ENCODE measurements at regions not wholly inside any gene's neighbourhood (a gene's known extent, or its start where the extent isn't known, plus 50 kb on each side); places are given as distances from the start of the nearest gene placed in this dataset.
"Not testable (repeated sequence)": the region's sequence is repeated elsewhere in the genome, so short reads cannot be mapped to it uniquely, and the experiment has no call there.

DNA sequence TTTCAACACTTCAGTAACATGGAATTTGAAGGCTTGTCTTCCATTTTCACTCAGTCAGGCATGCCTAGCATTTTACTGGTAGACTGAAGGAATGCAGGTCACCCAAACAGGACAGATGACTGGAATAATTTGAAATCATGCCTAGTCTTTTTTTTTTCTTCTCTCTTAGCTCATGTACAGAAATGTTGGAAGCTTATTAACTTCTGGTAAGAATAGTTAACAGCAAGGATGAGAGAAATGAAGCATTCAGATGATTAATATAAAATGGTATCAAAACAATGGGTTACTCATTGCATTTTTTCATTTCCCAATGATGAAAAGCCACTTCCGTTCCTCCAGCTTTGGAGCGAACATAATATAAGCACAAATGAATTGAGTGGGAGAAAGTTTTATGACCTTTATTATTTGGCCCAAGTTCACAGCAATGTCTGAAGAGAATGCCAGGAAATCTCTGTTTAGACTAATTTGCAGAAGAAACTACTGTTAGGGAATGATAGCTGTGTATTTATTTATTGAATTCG is 431.6 kb upstream of the RASGRP1 start:
- intact Hi-C loops (cut with DNase I), result no loop called here
- no peak overlapping the region for H3K27ac ChIP-seq

DNA sequence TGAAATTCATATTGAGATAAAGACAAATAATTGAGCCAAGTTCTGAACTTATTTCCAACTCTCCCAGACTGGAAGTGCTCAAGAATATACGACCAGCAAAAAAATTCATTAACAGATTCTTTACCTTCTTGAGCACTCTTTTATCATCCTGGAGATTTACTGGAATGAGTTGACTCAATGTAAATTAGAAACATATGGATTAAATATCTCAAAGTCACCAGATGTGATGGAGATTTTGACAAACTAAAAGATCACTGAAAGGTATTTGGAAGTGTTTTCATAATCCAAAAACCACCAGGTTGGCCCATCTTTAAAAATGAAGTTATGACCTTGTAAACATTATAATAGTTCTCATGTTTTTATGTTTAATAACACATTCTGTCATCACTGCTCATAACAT is 433.2 kb upstream of the RASGRP1 start:
- no peak for TF ChIP-seq POLR2AphosphoS5 (IDR thresholded peaks at IDR 0.05; ENCODE audit: insufficient read depth in 1 of 2, low read depth in 1 of 2)
- TF ChIP-seq CTCF (IDR thresholded peaks at IDR 0.05), result no peak
- TF ChIP-seq POLR2A (IDR thresholded peaks at IDR 0.05), result no peak
- no peaks in the 10 kb centered on the region for H3K9me3 ChIP-seq
- intact Hi-C loops (cut with DNase I), result no loop called here

More for the DNA sequence above, 431.6 kb upstream of the RASGRP1 start:
- H3K36me3 ChIP-seq, result no peaks in the 10 kb centered on the region
- no peak for DNase-seq (ENCODE audit: extremely low spot score in 2 of 2)
- no peak for TF ChIP-seq POLR2A (IDR thresholded peaks at IDR 0.05)
- no peak for TF ChIP-seq POLR2AphosphoS5 (IDR thresholded peaks at IDR 0.05; ENCODE audit: insufficient read depth in 1 of 2, low read depth in 1 of 2)
- no peak for TF ChIP-seq CTCF (IDR thresholded peaks at IDR 0.05)
- no peaks in the 10 kb centered on the region for H3K4me1 ChIP-seq
- H3K9me3 ChIP-seq, result no peaks in the 10 kb centered on the region
- H3K4me3 ChIP-seq, result no peak overlapping the region
- H3K27me3 ChIP-seq, result no peaks in the 10 kb centered on the region

GRCh38 chr15:39000008-39000734 is 435.6 kb upstream of the RASGRP1 start:
- H3K4me3 ChIP-seq, result no peak overlapping the region
- DNase-seq (ENCODE audit: extremely low spot score in 2 of 2), result no peak
- H3K9me3 ChIP-seq, result no peaks in the 10 kb centered on the region
- intact Hi-C loops (cut with DNase I), result no loop called here
- TF ChIP-seq POLR2A (IDR thresholded peaks at IDR 0.05), result no peak
- TF ChIP-seq POLR2AphosphoS5 (IDR thresholded peaks at IDR 0.05; ENCODE audit: insufficient read depth in 1 of 2, low read depth in 1 of 2), result no peak
- TF ChIP-seq CTCF (IDR thresholded peaks at IDR 0.05), result no peak
- no peaks in the 10 kb centered on the region for H3K4me1 ChIP-seq
- H3K36me3 ChIP-seq, result no peaks in the 10 kb centered on the region
- no peaks in the 10 kb centered on the region for H3K27me3 ChIP-seq
- H3K27ac ChIP-seq, result no peak overlapping the region

More for the DNA sequence above, 433.2 kb upstream of the RASGRP1 start:
- H3K36me3 ChIP-seq, result no peaks in the 10 kb centered on the region
- no peaks in the 10 kb centered on the region for H3K4me1 ChIP-seq
- no peak overlapping the region for H3K27ac ChIP-seq
- DNase-seq (ENCODE audit: extremely low spot score in 2 of 2), result no peak
- H3K27me3 ChIP-seq, result no peaks in the 10 kb centered on the region
- no peak overlapping the region for H3K4me3 ChIP-seq

- Histone ChIP-seq H3K9me3 (peaks cover 8% of the 10 kb centered on the region), H3K4me3 (no peak overlapping the region), H3K4me1 (no peaks in the 10 kb centered on the region), H3K27ac (no peak overlapping the region), H3K36me3 (no peaks in the 10 kb centered on the region), H3K27me3 (no peaks in the 10 kb centered on the region)
- no peak for DNase-seq (ENCODE audit: extremely low spot score in 2 of 2)
- no peak for TF ChIP-seq CTCF (IDR thresholded peaks at IDR 0.05)
- no peak for TF ChIP-seq POLR2AphosphoS5 (IDR thresholded peaks at IDR 0.05; ENCODE audit: insufficient read depth in 1 of 2, low read depth in 1 of 2)
- TF ChIP-seq POLR2A (IDR thresholded peaks at IDR 0.05), result no peak
- intact Hi-C loops (cut with DNase I), result no loop called here
Observed at GRCh38 chr15:39009740-39010139, 445.1 kb upstream of the RASGRP1 start.

- H3K9me3 ChIP-seq; H3K36me3 ChIP-seq; H3K4me3 ChIP-seq; intact Hi-C loops (cut with DNase I); DNase-seq (ENCODE audit: extremely low spot score in 2 of 2); H3K4me1 ChIP-seq; H3K27ac ChIP-seq; H3K27me3 ChIP-seq: not testable (repeated sequence)
Observed at GRCh38 chr15:39011066-39011465, 446.5 kb upstream of the RASGRP1 start.

All from vagina (tissue), 2 donors.